ENCODE measurements at regions not wholly inside any gene's neighbourhood (a gene's known extent, or its start where the extent isn't known, plus 50 kb on each side); places are given as distances from the start of the nearest gene placed in this dataset.

GRCh38 chr14:42729681-42730080, 1123.0 kb downstream of the LRFN5 start:
- TF ChIP-seq POLR2A (IDR thresholded peaks at IDR 0.05) = no peak
- TF ChIP-seq CTCF (IDR thresholded peaks at IDR 0.05) = no peak
